GM21717 (cell line): ENCODE measurements at regions not wholly inside any gene's neighbourhood (a gene's known extent, or its start where the extent isn't known, plus 50 kb on each side); places are given as distances from the start of the nearest gene placed in this dataset.

Experiments used
- ATAC-seq: cut with Tn5 transposase; IDR thresholded peaks from one replicate; pipeline ENCODE4 v1.9.1; 2021; ENCODE audit warnings: mild to moderate bottlenecking, moderate library complexity; ENCODE audit not compliant: unreplicated experiment

- ATAC-seq, result no peak
Observed at GRCh38 chr6:12381587-12381986, 91.4 kb downstream of the EDN1 start.

- ATAC-seq, result peak; percentile 79
Observed at GRCh38 chr6:12383448-12383847, 93.3 kb downstream of the EDN1 start.

GRCh38 chr6:12384357-12384912, 94.3 kb downstream of the EDN1 start:
- no peak for ATAC-seq

GRCh38 chr6:12385316-12385715, 95.2 kb downstream of the EDN1 start:
- ATAC-seq, result no peak

- ATAC-seq, result no peak
Observed at GRCh38 chr6:12386816-12387215, 96.7 kb downstream of the EDN1 start.

GRCh38 chr6:12391472-12391871, 101.3 kb downstream of the EDN1 start:
- no peak for ATAC-seq

- ATAC-seq, result no peak
Observed at GRCh38 chr6:12392490-12392889, 102.3 kb downstream of the EDN1 start.

GRCh38 chr6:12393100-12393499, 102.9 kb downstream of the EDN1 start:
- no peak for ATAC-seq

GRCh38 chr6:12394170-12394569, 104.0 kb downstream of the EDN1 start:
- no peak for ATAC-seq

GRCh38 chr6:12395898-12396297, 105.7 kb downstream of the EDN1 start:
- no peak for ATAC-seq

GRCh38 chr6:12401200-12401599, 111.0 kb downstream of the EDN1 start:
- ATAC-seq, result no peak

GRCh38 chr6:12403201-12403826, 113.2 kb downstream of the EDN1 start:
- ATAC-seq, result no peak

- ATAC-seq, result no peak
Observed at GRCh38 chr6:12403947-12404647, 113.9 kb downstream of the EDN1 start.

GRCh38 chr6:12404651-12405050, 114.5 kb downstream of the EDN1 start:
- ATAC-seq, result no peak

GRCh38 chr6:12408752-12409151, 118.6 kb downstream of the EDN1 start:
- no peak for ATAC-seq

GRCh38 chr6:12410946-12411345, 120.8 kb downstream of the EDN1 start:
- no peak for ATAC-seq

GRCh38 chr6:12414096-12414675, 124.0 kb downstream of the EDN1 start:
- ATAC-seq, result no peak

- ATAC-seq, result no peak
Observed at GRCh38 chr6:12415980-12416598, 125.9 kb downstream of the EDN1 start.

GRCh38 chr6:12417191-12417590, 127.0 kb downstream of the EDN1 start:
- no peak for ATAC-seq

- ATAC-seq, result no peak
Observed at GRCh38 chr6:12418946-12419345, 128.8 kb downstream of the EDN1 start.

GRCh38 chr6:12419631-12420272, 129.6 kb downstream of the EDN1 start:
- ATAC-seq, result no peak
